ENCODE measurements at regions not wholly inside any gene's neighbourhood (a gene's known extent, or its start where the extent isn't known, plus 50 kb on each side); places are given as distances from the start of the nearest gene placed in this dataset.

DNA sequence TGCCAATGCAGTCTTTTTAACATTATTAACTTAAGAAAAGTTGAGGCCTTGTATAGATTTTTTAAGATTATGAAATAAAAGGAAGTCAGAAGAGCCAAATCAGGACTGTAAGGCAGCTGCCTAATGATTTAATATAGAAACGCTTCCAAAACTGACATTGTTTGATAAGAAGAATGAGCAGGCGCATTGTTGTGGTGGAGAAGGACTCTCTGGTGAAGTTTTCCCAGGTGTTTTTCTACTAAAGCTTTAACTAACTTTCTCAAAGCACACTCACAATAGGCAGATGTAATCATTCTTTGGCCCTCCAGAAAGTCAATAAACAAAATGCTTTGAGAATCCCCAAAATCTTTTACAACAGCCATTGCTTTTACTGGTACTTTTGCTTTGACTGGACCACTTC is 288.6 kb upstream of the FIGN start:
- TF ChIP-seq JUN (IDR thresholded peaks at IDR 0.05; ENCODE audit: borderline replicate concordance, insufficient read depth, insufficient read length, low read depth) (no peak), POLR2AphosphoS5 (IDR thresholded peaks at IDR 0.05; ENCODE audit: insufficient read depth, low read depth, low read length) (no peak), POLR2A (IDR thresholded peaks at IDR 0.05; ENCODE audit: low read depth, low read length) (no peak)
- TF ChIP-seq, protein P1, sequence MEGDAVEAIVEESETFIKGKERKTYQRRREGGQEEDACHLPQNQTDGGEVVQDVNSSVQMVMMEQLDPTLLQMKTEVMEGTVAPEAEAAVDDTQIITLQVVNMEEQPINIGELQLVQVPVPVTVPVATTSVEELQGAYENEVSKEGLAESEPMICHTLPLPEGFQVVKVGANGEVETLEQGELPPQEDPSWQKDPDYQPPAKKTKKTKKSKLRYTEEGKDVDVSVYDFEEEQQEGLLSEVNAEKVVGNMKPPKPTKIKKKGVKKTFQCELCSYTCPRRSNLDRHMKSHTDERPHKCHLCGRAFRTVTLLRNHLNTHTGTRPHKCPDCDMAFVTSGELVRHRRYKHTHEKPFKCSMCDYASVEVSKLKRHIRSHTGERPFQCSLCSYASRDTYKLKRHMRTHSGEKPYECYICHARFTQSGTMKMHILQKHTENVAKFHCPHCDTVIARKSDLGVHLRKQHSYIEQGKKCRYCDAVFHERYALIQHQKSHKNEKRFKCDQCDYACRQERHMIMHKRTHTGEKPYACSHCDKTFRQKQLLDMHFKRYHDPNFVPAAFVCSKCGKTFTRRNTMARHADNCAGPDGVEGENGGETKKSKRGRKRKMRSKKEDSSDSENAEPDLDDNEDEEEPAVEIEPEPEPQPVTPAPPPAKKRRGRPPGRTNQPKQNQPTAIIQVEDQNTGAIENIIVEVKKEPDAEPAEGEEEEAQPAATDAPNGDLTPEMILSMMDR (IDR thresholded peaks at IDR 0.05; ENCODE audit: extremely low read depth in 1 of 2, insufficient read depth in 1 of 2, low read depth in 1 of 2, low read length in 2 of 2) = no peak

Measured in endothelial cell of umbilical vein (primary cell).